ENCODE measurements at regions not wholly inside any gene's neighbourhood (a gene's known extent, or its start where the extent isn't known, plus 50 kb on each side); places are given as distances from the start of the nearest gene placed in this dataset.

- H3K36me3 ChIP-seq (ENCODE audit: insufficient read depth, insufficient read length, low read length): no peaks in the 10 kb centered on the region
- no peak for DNase-seq (ENCODE audit: low read depth, low spot score)
- H3K9me3 ChIP-seq (ENCODE audit: insufficient read depth, low read length): no peaks in the 10 kb centered on the region
- H3K4me3 ChIP-seq (ENCODE audit: insufficient read length, low read depth): no peak overlapping the region
- TF ChIP-seq SUZ12 (IDR thresholded peaks at IDR 0.05; ENCODE audit: extremely low read depth, insufficient read depth, insufficient read length) (no peak), ZNF274 (IDR thresholded peaks at IDR 0.05; ENCODE audit: low read depth, low read length) (peak; percentile 33; the same call in 1 of the 2 replicates), YY1 (IDR thresholded peaks at IDR 0.05; ENCODE audit: insufficient read depth, insufficient read length) (no peak)
- no peak overlapping the region for H3K9ac ChIP-seq (ENCODE audit: insufficient read length, low read depth)
- no peaks in the 10 kb centered on the region for H3K4me1 ChIP-seq (ENCODE audit: insufficient read depth, insufficient read length)
- H3K27me3 ChIP-seq (ENCODE audit: insufficient read depth, insufficient read length): no peaks in the 10 kb centered on the region
Measured at GRCh38 chr13:37395544-37395943, 203.0 kb downstream of the POSTN start.

GRCh38 chr13:37392389-37392788, 206.2 kb downstream of the POSTN start:
- Histone ChIP-seq H3K4me3 (ENCODE audit: insufficient read length, low read depth) (no peak overlapping the region), H3K27me3 (ENCODE audit: insufficient read depth, insufficient read length) (no peaks in the 10 kb centered on the region), H3K4me1 (ENCODE audit: insufficient read depth, insufficient read length) (no peaks in the 10 kb centered on the region), H3K36me3 (ENCODE audit: insufficient read depth, insufficient read length, low read length) (no peaks in the 10 kb centered on the region), H3K9me3 (ENCODE audit: insufficient read depth, low read length) (no peaks in the 10 kb centered on the region), H3K9ac (ENCODE audit: insufficient read length, low read depth) (no peak overlapping the region)
- no peak for DNase-seq (ENCODE audit: low read depth, low spot score)
- TF ChIP-seq SUZ12 (IDR thresholded peaks at IDR 0.05; ENCODE audit: extremely low read depth, insufficient read depth, insufficient read length) (no peak), YY1 (IDR thresholded peaks at IDR 0.05; ENCODE audit: insufficient read depth, insufficient read length) (no peak), ZNF274 (IDR thresholded peaks at IDR 0.05; ENCODE audit: low read depth, low read length) (no peak)

- no peaks in the 10 kb centered on the region for H3K36me3 ChIP-seq (ENCODE audit: insufficient read depth, insufficient read length, low read length)
- no peak for DNase-seq (ENCODE audit: low read depth, low spot score)
- H3K9me3 ChIP-seq (ENCODE audit: insufficient read depth, low read length): no peaks in the 10 kb centered on the region
- H3K9ac ChIP-seq (ENCODE audit: insufficient read length, low read depth): no peak overlapping the region
- TF ChIP-seq YY1 (IDR thresholded peaks at IDR 0.05; ENCODE audit: insufficient read depth, insufficient read length) (no peak), ZNF274 (IDR thresholded peaks at IDR 0.05; ENCODE audit: low read depth, low read length) (no peak), SUZ12 (IDR thresholded peaks at IDR 0.05; ENCODE audit: extremely low read depth, insufficient read depth, insufficient read length) (no peak)
- H3K4me3 ChIP-seq (ENCODE audit: insufficient read length, low read depth): no peak overlapping the region
- H3K4me1 ChIP-seq (ENCODE audit: insufficient read depth, insufficient read length): no peaks in the 10 kb centered on the region
- no peaks in the 10 kb centered on the region for H3K27me3 ChIP-seq (ENCODE audit: insufficient read depth, insufficient read length)
Measured at GRCh38 chr13:37390735-37391134, 207.8 kb downstream of the POSTN start.

GRCh38 chr13:37385956-37386670, 212.5 kb downstream of the POSTN start:
- TF ChIP-seq SUZ12 (IDR thresholded peaks at IDR 0.05; ENCODE audit: extremely low read depth, insufficient read depth, insufficient read length): no peak
- no peak for TF ChIP-seq ZNF274 (IDR thresholded peaks at IDR 0.05; ENCODE audit: low read depth, low read length)
- TF ChIP-seq YY1 (IDR thresholded peaks at IDR 0.05; ENCODE audit: insufficient read depth, insufficient read length): no peak
- Histone ChIP-seq H3K4me3 (ENCODE audit: insufficient read length, low read depth) (no peak overlapping the region), H3K9me3 (ENCODE audit: insufficient read depth, low read length) (no peaks in the 10 kb centered on the region), H3K36me3 (ENCODE audit: insufficient read depth, insufficient read length, low read length) (no peaks in the 10 kb centered on the region), H3K9ac (ENCODE audit: insufficient read length, low read depth) (no peak overlapping the region), H3K4me1 (ENCODE audit: insufficient read depth, insufficient read length) (no peaks in the 10 kb centered on the region), H3K27me3 (ENCODE audit: insufficient read depth, insufficient read length) (no peaks in the 10 kb centered on the region)
- DNase-seq (ENCODE audit: low read depth, low spot score): no peak

GRCh38 chr13:37385248-37385647, 213.3 kb downstream of the POSTN start:
- H3K4me3 ChIP-seq (ENCODE audit: insufficient read length, low read depth): no peak overlapping the region
- DNase-seq (ENCODE audit: low read depth, low spot score): no peak
- H3K27me3 ChIP-seq (ENCODE audit: insufficient read depth, insufficient read length): no peaks in the 10 kb centered on the region
- H3K4me1 ChIP-seq (ENCODE audit: insufficient read depth, insufficient read length): no peaks in the 10 kb centered on the region
- no peak overlapping the region for H3K9ac ChIP-seq (ENCODE audit: insufficient read length, low read depth)
- TF ChIP-seq SUZ12 (IDR thresholded peaks at IDR 0.05; ENCODE audit: extremely low read depth, insufficient read depth, insufficient read length) (no peak), YY1 (IDR thresholded peaks at IDR 0.05; ENCODE audit: insufficient read depth, insufficient read length) (no peak), ZNF274 (IDR thresholded peaks at IDR 0.05; ENCODE audit: low read depth, low read length) (no peak)
- H3K36me3 ChIP-seq (ENCODE audit: insufficient read depth, insufficient read length, low read length): no peaks in the 10 kb centered on the region
- H3K9me3 ChIP-seq (ENCODE audit: insufficient read depth, low read length): no peaks in the 10 kb centered on the region

GRCh38 chr13:37383856-37384370, 214.7 kb downstream of the POSTN start:
- no peak for DNase-seq (ENCODE audit: low read depth, low spot score)
- Histone ChIP-seq H3K9ac (ENCODE audit: insufficient read length, low read depth) (no peak overlapping the region), H3K4me3 (ENCODE audit: insufficient read length, low read depth) (no peak overlapping the region), H3K27me3 (ENCODE audit: insufficient read depth, insufficient read length) (no peaks in the 10 kb centered on the region), H3K9me3 (ENCODE audit: insufficient read depth, low read length) (no peaks in the 10 kb centered on the region), H3K36me3 (ENCODE audit: insufficient read depth, insufficient read length, low read length) (no peaks in the 10 kb centered on the region), H3K4me1 (ENCODE audit: insufficient read depth, insufficient read length) (no peaks in the 10 kb centered on the region)
- TF ChIP-seq ZNF274 (IDR thresholded peaks at IDR 0.05; ENCODE audit: low read depth, low read length): no peak
- no peak for TF ChIP-seq YY1 (IDR thresholded peaks at IDR 0.05; ENCODE audit: insufficient read depth, insufficient read length)
- no peak for TF ChIP-seq SUZ12 (IDR thresholded peaks at IDR 0.05; ENCODE audit: extremely low read depth, insufficient read depth, insufficient read length)

GRCh38 chr13:37383046-37383445, 215.5 kb downstream of the POSTN start:
- no peak for DNase-seq (ENCODE audit: low read depth, low spot score)
- Histone ChIP-seq H3K36me3 (ENCODE audit: insufficient read depth, insufficient read length, low read length) (no peaks in the 10 kb centered on the region), H3K4me1 (ENCODE audit: insufficient read depth, insufficient read length) (no peaks in the 10 kb centered on the region), H3K9ac (ENCODE audit: insufficient read length, low read depth) (no peak overlapping the region), H3K4me3 (ENCODE audit: insufficient read length, low read depth) (no peak overlapping the region), H3K27me3 (ENCODE audit: insufficient read depth, insufficient read length) (no peaks in the 10 kb centered on the region), H3K9me3 (ENCODE audit: insufficient read depth, low read length) (no peaks in the 10 kb centered on the region)
- TF ChIP-seq SUZ12 (IDR thresholded peaks at IDR 0.05; ENCODE audit: extremely low read depth, insufficient read depth, insufficient read length) (no peak), YY1 (IDR thresholded peaks at IDR 0.05; ENCODE audit: insufficient read depth, insufficient read length) (no peak), ZNF274 (IDR thresholded peaks at IDR 0.05; ENCODE audit: low read depth, low read length) (no peak)

All from NT2/D1 (cell line).